ENCODE measurements at regions not wholly inside any gene's neighbourhood (a gene's known extent, or its start where the extent isn't known, plus 50 kb on each side); places are given as distances from the start of the nearest gene placed in this dataset.
"Not testable (repeated sequence)": the region's sequence is repeated elsewhere in the genome, so short reads cannot be mapped to it uniquely, and the experiment has no call there.

DNA sequence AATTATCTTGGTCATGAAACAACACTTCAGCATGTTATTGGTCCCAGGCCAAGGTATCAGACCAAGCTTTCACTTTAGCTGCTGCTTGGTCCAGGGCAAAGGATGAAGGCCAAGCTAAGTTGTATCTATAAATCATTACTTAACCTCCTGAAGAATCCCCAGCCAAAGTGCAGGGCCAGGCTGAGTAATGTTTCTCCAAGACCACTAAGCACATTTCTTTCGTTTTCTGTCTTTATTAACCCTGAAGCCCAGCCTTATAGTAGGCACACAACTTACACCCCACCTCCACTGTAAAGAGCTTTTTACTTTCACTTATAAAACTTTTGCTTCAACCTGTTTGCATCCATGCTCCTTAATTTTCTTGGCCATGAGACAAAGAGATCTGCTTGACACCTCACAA is 167.3 kb downstream of the RBMY1A1 start:
- H3K4me3 Mint-ChIP-seq; H3K79me2 ChIP-seq (ENCODE audit: insufficient read depth, low read length); H3K36me3 Mint-ChIP-seq; H3K4me2 ChIP-seq (replicated peaks; ENCODE audit: extremely low read depth, low read length, poor library complexity, severe bottlenecking); H3K27ac Mint-ChIP-seq; H3K9me3 ChIP-seq (replicated peaks in 1 of 2; ENCODE audit: control insufficient read depth in 1 of 2, insufficient read depth in 1 of 2, low read length in 2 of 2); H3K4me3 ChIP-seq (replicated peaks in 1 of 3; ENCODE audit: low read depth in 2 of 3, low read length in 3 of 3); H4K20me1 ChIP-seq (ENCODE audit: insufficient read depth, low read length); H2AFZ ChIP-seq (ENCODE audit: insufficient read depth, low read depth, low read length, poor library complexity, severe bottlenecking); H3K27me3 Mint-ChIP-seq (ENCODE audit: low read depth in 3 of 3); H3K27ac ChIP-seq (ENCODE audit: low read depth in 1 of 2, low read length in 2 of 2); H3K36me3 ChIP-seq (replicated peaks in 1 of 2; ENCODE audit: control insufficient read depth in 1 of 2, insufficient read depth in 2 of 2, low read length in 2 of 2); intact Hi-C loops (cut with micrococcal nuclease); DNase-seq; H3K4me1 ChIP-seq (ENCODE audit: control insufficient read depth in 1 of 2, insufficient read depth in 2 of 2, low read length in 2 of 2); H3K4me1 Mint-ChIP-seq; H3K9ac ChIP-seq (ENCODE audit: insufficient read depth, low read length, poor library complexity, severe bottlenecking); H3K27me3 ChIP-seq (ENCODE audit: control insufficient read depth in 2 of 2, insufficient read depth in 2 of 2, low read length in 2 of 2): not testable (repeated sequence)
- H3K9me3 Mint-ChIP-seq, result peaks cover 0 to 14% (median 0%) of the 10 kb centered on the region in 7 donors
- no CpG with 5 or more reads among the region's 1 CpG for WGBS (ENCODE audit: insufficient coverage)

DNA sequence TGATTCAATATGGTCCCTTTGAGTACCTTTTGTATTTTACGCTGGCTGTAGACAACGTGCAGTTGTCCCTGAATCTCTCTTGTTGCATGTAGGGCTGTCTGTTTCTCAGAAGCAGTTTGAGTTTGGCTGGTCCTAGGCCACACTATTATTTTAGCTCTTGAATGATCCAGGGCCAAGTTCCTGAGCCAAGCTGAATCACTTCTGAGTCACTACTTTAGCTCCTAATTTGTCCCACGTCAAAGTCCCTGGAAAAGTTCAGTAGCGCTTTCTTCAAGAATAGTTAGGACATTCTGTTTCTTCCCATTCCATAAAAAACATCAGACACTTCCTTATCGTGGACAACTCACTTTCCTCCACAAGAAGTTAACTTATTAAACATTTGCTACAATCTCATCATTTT is 168.2 kb downstream of the RBMY1A1 start:
- DNase-seq; H3K27ac ChIP-seq (ENCODE audit: low read depth in 1 of 2, low read length in 2 of 2); H4K20me1 ChIP-seq (ENCODE audit: insufficient read depth, low read length); H3K9ac ChIP-seq (ENCODE audit: insufficient read depth, low read length, poor library complexity, severe bottlenecking); H3K4me1 ChIP-seq (ENCODE audit: control insufficient read depth in 1 of 2, insufficient read depth in 2 of 2, low read length in 2 of 2); H3K27me3 ChIP-seq (ENCODE audit: control insufficient read depth in 2 of 2, insufficient read depth in 2 of 2, low read length in 2 of 2); H3K4me3 ChIP-seq (replicated peaks in 1 of 3; ENCODE audit: low read depth in 2 of 3, low read length in 3 of 3); H3K27ac Mint-ChIP-seq; H3K36me3 Mint-ChIP-seq; H3K4me3 Mint-ChIP-seq; H3K4me2 ChIP-seq (replicated peaks; ENCODE audit: extremely low read depth, low read length, poor library complexity, severe bottlenecking); H3K27me3 Mint-ChIP-seq (ENCODE audit: low read depth in 3 of 3); H2AFZ ChIP-seq (ENCODE audit: insufficient read depth, low read depth, low read length, poor library complexity, severe bottlenecking); H3K9me3 ChIP-seq (replicated peaks in 1 of 2; ENCODE audit: control insufficient read depth in 1 of 2, insufficient read depth in 1 of 2, low read length in 2 of 2); intact Hi-C loops (cut with micrococcal nuclease); H3K36me3 ChIP-seq (replicated peaks in 1 of 2; ENCODE audit: control insufficient read depth in 1 of 2, insufficient read depth in 2 of 2, low read length in 2 of 2); H3K79me2 ChIP-seq (ENCODE audit: insufficient read depth, low read length); H3K4me1 Mint-ChIP-seq: not testable (repeated sequence)
- WGBS (ENCODE audit: insufficient coverage), result 92% methylated on average over 2 of the region's 5 CpGs
- H3K9me3 Mint-ChIP-seq, result peaks cover 0 to 14% (median 0%) of the 10 kb centered on the region in 7 donors

DNA sequence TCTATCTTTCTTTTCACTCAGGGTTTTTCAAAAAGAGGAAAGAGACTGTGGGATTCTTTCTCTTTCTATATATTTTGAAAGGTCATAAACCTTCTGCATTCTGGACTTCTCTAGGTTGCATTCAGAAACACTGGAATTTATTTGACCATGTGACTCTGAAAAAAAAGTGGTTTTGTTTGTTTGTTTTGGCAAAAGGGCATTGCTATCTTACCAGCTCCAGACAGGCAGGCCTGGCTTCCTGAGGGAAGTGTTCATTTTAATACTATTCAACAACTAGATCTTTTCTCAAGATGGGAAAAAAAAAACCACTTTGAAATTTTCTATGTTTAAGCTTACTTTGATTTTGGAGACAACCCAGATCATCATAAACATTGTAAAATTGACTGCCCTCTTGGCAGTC is 170.6 kb downstream of the RBMY1A1 start:
- TF ChIP-seq, protein P1, sequence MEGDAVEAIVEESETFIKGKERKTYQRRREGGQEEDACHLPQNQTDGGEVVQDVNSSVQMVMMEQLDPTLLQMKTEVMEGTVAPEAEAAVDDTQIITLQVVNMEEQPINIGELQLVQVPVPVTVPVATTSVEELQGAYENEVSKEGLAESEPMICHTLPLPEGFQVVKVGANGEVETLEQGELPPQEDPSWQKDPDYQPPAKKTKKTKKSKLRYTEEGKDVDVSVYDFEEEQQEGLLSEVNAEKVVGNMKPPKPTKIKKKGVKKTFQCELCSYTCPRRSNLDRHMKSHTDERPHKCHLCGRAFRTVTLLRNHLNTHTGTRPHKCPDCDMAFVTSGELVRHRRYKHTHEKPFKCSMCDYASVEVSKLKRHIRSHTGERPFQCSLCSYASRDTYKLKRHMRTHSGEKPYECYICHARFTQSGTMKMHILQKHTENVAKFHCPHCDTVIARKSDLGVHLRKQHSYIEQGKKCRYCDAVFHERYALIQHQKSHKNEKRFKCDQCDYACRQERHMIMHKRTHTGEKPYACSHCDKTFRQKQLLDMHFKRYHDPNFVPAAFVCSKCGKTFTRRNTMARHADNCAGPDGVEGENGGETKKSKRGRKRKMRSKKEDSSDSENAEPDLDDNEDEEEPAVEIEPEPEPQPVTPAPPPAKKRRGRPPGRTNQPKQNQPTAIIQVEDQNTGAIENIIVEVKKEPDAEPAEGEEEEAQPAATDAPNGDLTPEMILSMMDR (IDR thresholded peaks at IDR 0.05), result no peak

DNA sequence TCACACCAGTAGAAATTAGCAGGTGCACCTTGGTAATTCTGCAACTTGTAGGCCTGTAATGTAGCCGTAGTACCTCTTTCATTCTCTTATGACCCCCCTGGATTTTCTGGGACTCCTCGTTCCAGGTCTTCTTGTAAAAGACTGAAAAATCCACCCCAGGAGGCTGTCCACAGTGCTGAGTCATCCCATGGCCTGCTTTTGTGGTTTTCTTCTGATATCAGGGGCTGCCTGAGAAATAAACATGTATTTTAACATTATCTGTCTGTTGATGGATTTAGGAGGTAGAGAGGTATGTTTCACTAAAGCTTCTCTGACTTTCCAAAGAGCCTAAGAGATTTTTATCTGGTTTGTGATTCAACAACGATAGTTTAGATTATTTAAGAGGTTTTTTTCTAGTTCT is 171.9 kb downstream of the RBMY1A1 start:
- H3K36me3 Mint-ChIP-seq; H3K4me1 ChIP-seq (ENCODE audit: control insufficient read depth in 1 of 2, insufficient read depth in 2 of 2, low read length in 2 of 2); H4K20me1 ChIP-seq (ENCODE audit: insufficient read depth, low read length); H3K27ac Mint-ChIP-seq; H3K27ac ChIP-seq (ENCODE audit: low read depth in 1 of 2, low read length in 2 of 2); H3K4me3 ChIP-seq (replicated peaks in 1 of 3; ENCODE audit: low read depth in 2 of 3, low read length in 3 of 3); H3K27me3 Mint-ChIP-seq (ENCODE audit: low read depth in 3 of 3); H3K36me3 ChIP-seq (replicated peaks in 1 of 2; ENCODE audit: control insufficient read depth in 1 of 2, insufficient read depth in 2 of 2, low read length in 2 of 2); H2AFZ ChIP-seq (ENCODE audit: insufficient read depth, low read depth, low read length, poor library complexity, severe bottlenecking); H3K9me3 ChIP-seq (replicated peaks in 1 of 2; ENCODE audit: control insufficient read depth in 1 of 2, insufficient read depth in 1 of 2, low read length in 2 of 2); H3K27me3 ChIP-seq (ENCODE audit: control insufficient read depth in 2 of 2, insufficient read depth in 2 of 2, low read length in 2 of 2); H3K9ac ChIP-seq (ENCODE audit: insufficient read depth, low read length, poor library complexity, severe bottlenecking); DNase-seq; H3K4me1 Mint-ChIP-seq; H3K4me3 Mint-ChIP-seq; H3K4me2 ChIP-seq (replicated peaks; ENCODE audit: extremely low read depth, low read length, poor library complexity, severe bottlenecking); H3K79me2 ChIP-seq (ENCODE audit: insufficient read depth, low read length); intact Hi-C loops (cut with micrococcal nuclease): not testable (repeated sequence)
- H3K9me3 Mint-ChIP-seq, result peaks cover 0 to 16% (median 0%) of the 10 kb centered on the region in 7 donors
- no CpG with 5 or more reads among the region's 3 CpGs for WGBS (ENCODE audit: insufficient coverage)

More for the DNA sequence above, 170.6 kb downstream of the RBMY1A1 start:
- Histone ChIP-seq H3K27ac (ENCODE audit: low read depth in 1 of 2, low read length in 2 of 2) (no peak overlapping the region), H3K36me3 (replicated peaks in 1 of 2; ENCODE audit: control insufficient read depth in 1 of 2, insufficient read depth in 2 of 2, low read length in 2 of 2) (no peaks in the 10 kb centered on the region), H3K4me3 (replicated peaks in 1 of 3; ENCODE audit: low read depth in 2 of 3, low read length in 3 of 3) (no peak overlapping the region), H3K79me2 (ENCODE audit: insufficient read depth, low read length) (no peaks in the 10 kb centered on the region), H3K9ac (ENCODE audit: insufficient read depth, low read length, poor library complexity, severe bottlenecking) (no peak overlapping the region), H3K27me3 (ENCODE audit: control insufficient read depth in 2 of 2, insufficient read depth in 2 of 2, low read length in 2 of 2) (no peaks in the 10 kb centered on the region), H3K9me3 (replicated peaks in 1 of 2; ENCODE audit: control insufficient read depth in 1 of 2, insufficient read depth in 1 of 2, low read length in 2 of 2) (peaks cover 0 to 4% of the 10 kb centered on the region in 2 donors), H3K4me2 (replicated peaks; ENCODE audit: extremely low read depth, low read length, poor library complexity, severe bottlenecking) (no peak overlapping the region), H3K4me1 (ENCODE audit: control insufficient read depth in 1 of 2, insufficient read depth in 2 of 2, low read length in 2 of 2) (no peaks in the 10 kb centered on the region), H2AFZ (ENCODE audit: insufficient read depth, low read depth, low read length, poor library complexity, severe bottlenecking) (no peak overlapping the region), H4K20me1 (ENCODE audit: insufficient read depth, low read length) (no peaks in the 10 kb centered on the region)
- Mint-ChIP-seq H3K9me3 (peaks cover 0 to 16% (median 0%) of the 10 kb centered on the region in 7 donors), H3K4me1 (no peaks in the 10 kb centered on the region), H3K36me3 (no peaks in the 10 kb centered on the region), H3K27me3 (ENCODE audit: low read depth in 3 of 3) (no peaks in the 10 kb centered on the region), H3K27ac (no peak overlapping the region), H3K4me3 (no peak overlapping the region)
- DNase-seq, result no peak
- intact Hi-C loops (cut with micrococcal nuclease), result no loop called here
